B cell (primary cell): ENCODE measurements at regions not wholly inside any gene's neighbourhood (a gene's known extent, or its start where the extent isn't known, plus 50 kb on each side); places are given as distances from the start of the nearest gene placed in this dataset.

Source experiments
- ATAC-seq: fragments of 200-7000 bp; cut with Tn5 transposase; one replicate; pipeline ENCODE4 v1.10.0; 2021; ENCODE audit warnings: low read depth, mild to moderate bottlenecking, moderate number of reproducible peaks, moderate library complexity
- CTCF ChIA-PET: fragments of 350-600 bp; sonication (Branson Sonifier 250); formaldehyde crosslinking; loops from one replicate; lab custom pipeline; 2021; ENCODE audit warnings: antibody characterized with exemption, inconsistent platforms; lab: Charles Lee
- POLR2A ChIA-PET: fragments of 350-600 bp; sonication (Branson Sonifier 250); formaldehyde crosslinking; loops from one replicate; lab custom pipeline; 2021; ENCODE audit warnings: antibody characterized with exemption; lab: Charles Lee
- DNase-seq: peaks from one replicate; pipeline ENCODE4 v3.0.0; 2013
- H2AFZ ChIP-seq: 2 replicates; pipeline ENCODE4 v1.6.1; 2012; ENCODE audit warnings: mild to moderate bottlenecking, low read depth, low read length; ENCODE audit not compliant: insufficient read depth, poor library complexity, severe bottlenecking
- H3K27ac ChIP-seq, 2 donors: 1 replicate in 1 of 2; 2 replicates in 1 of 2; pipeline ENCODE4 v1.5.1; 2012 to 2013; ENCODE audit warnings: low read length in 2 of 2, mild to moderate bottlenecking in 2 of 2, moderate library complexity in 1 of 2
- H3K27me3 ChIP-seq, 4 experiments: fragments of 200-600 bp in 1 of 4; sonication (generic) in 1 of 4; replicated peaks in 1 of 4; 1 replicate in 2 of 4; 2 replicates in 2 of 4; pipeline versions ENCODE4 v1.6.1 to v1.7.0; 2013 to 2016; ENCODE audit warnings: low read length in 3 of 4, mild to moderate bottlenecking in 2 of 4, mixed read lengths in 1 of 4, moderate library complexity in 1 of 4; ENCODE audit not compliant: insufficient read depth in 4 of 4, control insufficient read depth in 3 of 4; ENCODE audit errors: control extremely low read depth in 1 of 4
- H3K36me3 ChIP-seq, 2 experiments: replicated peaks in 1 of 2; 1 replicate in 1 of 2; 2 replicates in 1 of 2; pipeline versions ENCODE4 v1.6.1 to v1.7.1; 2013; ENCODE audit warnings: low read length in 1 of 2; ENCODE audit not compliant: insufficient read depth in 2 of 2, control insufficient read depth in 1 of 2; ENCODE audit errors: control extremely low read depth in 1 of 2, extremely low read depth in 1 of 2
- H3K4me1 ChIP-seq, 2 donors: fragments of 200-600 bp in 1 of 2; sonication (generic) in 1 of 2; 1 replicate in 1 of 2; 2 replicates in 1 of 2; pipeline versions ENCODE4 v1.5.1 to v1.6.1; 2013 to 2017; ENCODE audit warnings: low read length in 2 of 2; ENCODE audit not compliant: control insufficient read depth in 2 of 2, insufficient read depth in 2 of 2
- H3K4me2 ChIP-seq: replicated peaks from 2 replicates; pipeline ENCODE3; 2012; ENCODE audit warnings: mild to moderate bottlenecking, low read depth, low read length; ENCODE audit not compliant: poor library complexity, severe bottlenecking
- H3K4me3 ChIP-seq, 5 experiments: fragments of 200-600 bp in 1 of 5; sonication (generic) in 1 of 5; 1 replicate in 3 of 5; 2 replicates in 2 of 5; pipeline versions ENCODE4 v1.5.1 to v1.7.0; 2011 to 2016; ENCODE audit warnings: low read length in 4 of 5, mild to moderate bottlenecking in 4 of 5, low read depth in 2 of 5, control low read depth in 1 of 5, moderate library complexity in 1 of 5; ENCODE audit not compliant: insufficient read depth in 1 of 5; ENCODE audit errors: control extremely low read depth in 1 of 5, extremely low read depth in 1 of 5
- H3K79me2 ChIP-seq: fragments of 200-600 bp; sonication (generic); one replicate; pipeline ENCODE4 v1.6.0; 2016; ENCODE audit warnings: low read length; ENCODE audit not compliant: control insufficient read depth, insufficient read depth
- H3K9ac ChIP-seq: fragments of 200-600 bp; sonication (generic); 2 replicates; pipeline ENCODE4 v1.6.1; 2017; ENCODE audit warnings: mild to moderate bottlenecking, low read length, moderate library complexity
- H3K9me3 ChIP-seq, 3 donors: one replicate each; pipeline versions ENCODE4 v1.6.1 to v1.7.1; 2013; ENCODE audit warnings: low read length in 2 of 3; ENCODE audit not compliant: control insufficient read depth in 2 of 3, insufficient read depth in 1 of 3; ENCODE audit errors: control extremely low read depth in 1 of 3
- H4K20me1 ChIP-seq: 2 replicates; pipeline ENCODE4 v1.6.0; 2012; ENCODE audit warnings: mild to moderate bottlenecking, low read length; ENCODE audit not compliant: insufficient read depth, control insufficient read depth, poor library complexity, severe bottlenecking
- H3K27ac Mint-ChIP-seq: one replicate; pipeline ENCODE4 v1.8.0; 2021; ENCODE audit warnings: mixed read lengths
- H3K27me3 Mint-ChIP-seq: one replicate; pipeline ENCODE4 v1.8.0; 2021; ENCODE audit warnings: mixed read lengths
- H3K4me1 Mint-ChIP-seq: one replicate; pipeline ENCODE4 v1.8.0; 2021; ENCODE audit warnings: mixed read lengths
- H3K4me3 Mint-ChIP-seq: one replicate; pipeline ENCODE4 v1.8.0; 2021; ENCODE audit warnings: mixed read lengths
- H3K9me3 Mint-ChIP-seq: one replicate; pipeline ENCODE4 v1.8.0; 2022; ENCODE audit warnings: mixed read lengths; ENCODE audit not compliant: insufficient read depth
- CTCF ChIP-seq: fragments of 200-600 bp; IDR thresholded peaks from one replicate; pipeline ENCODE4 v1.8.0; 2022; ENCODE audit warnings: antibody characterized with exemption, mild to moderate bottlenecking
- EZH2 ChIP-seq: IDR thresholded peaks from 2 replicates; pipeline ENCODE4 v1.6.1; 2012; ENCODE audit warnings: borderline replicate concordance, low read depth, mild to moderate bottlenecking, moderate library complexity, low read length; ENCODE audit not compliant: insufficient read depth, poor library complexity, severe bottlenecking
- WGBS: methylation state at CpG from one replicate; pipeline ENCODE4 v1.1.5; 2013; ENCODE audit warnings: missing lambda C conversion rate; ENCODE audit not compliant: insufficient coverage; 5-methylcytosine and 5-hydroxymethylcytosine counted together
- intact Hi-C: fragments of 100-400 bp; cut with micrococcal nuclease; formaldehyde crosslinking; loops from one replicate; pipeline ENCODE4 v1.10.0; 2022

- Histone ChIP-seq H3K9me3 (no peaks in the 10 kb centered on the region), H3K36me3 (no peaks in the 10 kb centered on the region), H3K79me2 (no peaks in the 10 kb centered on the region), H4K20me1 (no peaks in the 10 kb centered on the region), H3K4me1 (no peaks in the 10 kb centered on the region), H3K9ac (no peak overlapping the region), H3K27ac (no peak overlapping the region), H3K27me3 (no peaks in the 10 kb centered on the region), H3K4me2 (no peak overlapping the region), H2AFZ (no peak overlapping the region), H3K4me3 (no peak overlapping the region)
- peaks cover 2% of the 10 kb centered on the region for H3K9me3 Mint-ChIP-seq
- intact Hi-C loops = no loop called here
- CTCF ChIA-PET = interaction anchor here (0.5 to 0.8 kb wide), 2 partner anchors 899 to 1318 kb away, joined by 3 to 4 read pairs; no protein-coding TSS in a partner anchor
- no peak for DNase-seq
- H3K27ac Mint-ChIP-seq = no peak overlapping the region
- no peaks in the 10 kb centered on the region for H3K4me1 Mint-ChIP-seq
- POLR2A ChIA-PET = no interaction called here
- H3K4me3 Mint-ChIP-seq = no peak overlapping the region
- WGBS = no CpG with 5 or more reads among the region's 1 CpG
- no peaks in the 10 kb centered on the region for H3K27me3 Mint-ChIP-seq
- no peak for ATAC-seq
- TF ChIP-seq EZH2 = no peak
- TF ChIP-seq CTCF = no peak
Observed at GRCh38 chr11:36824349-36824748, 226.3 kb upstream of the RAG2 start.

DNA sequence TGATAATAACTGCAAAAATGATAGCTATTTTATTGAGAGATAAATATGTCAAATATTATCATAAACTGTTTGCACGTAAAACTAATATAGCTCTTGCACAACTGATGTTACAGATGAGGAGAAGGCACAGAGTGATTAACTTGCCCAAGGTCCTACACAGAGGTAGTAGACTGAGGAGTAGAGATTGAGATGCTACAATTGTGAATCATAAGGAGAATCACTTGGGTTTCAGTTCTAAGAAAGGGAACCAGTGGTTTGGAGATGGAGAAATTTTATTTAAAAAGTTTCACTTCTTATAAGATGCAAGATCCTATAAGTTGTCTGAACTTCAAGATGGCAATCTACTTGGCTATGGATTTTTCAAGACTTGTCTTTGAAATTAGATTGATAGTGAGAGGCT lies 224.8 kb upstream of the RAG2 start:
- H2AFZ ChIP-seq = no peak overlapping the region
- no peak overlapping the region for H3K4me3 Mint-ChIP-seq
- no peak overlapping the region for H3K27ac Mint-ChIP-seq
- no peaks in the 10 kb centered on the region for H3K36me3 ChIP-seq
- DNase-seq (no peak), ATAC-seq (no peak)
- H3K4me1 Mint-ChIP-seq = no peaks in the 10 kb centered on the region
- H3K79me2 ChIP-seq = no peaks in the 10 kb centered on the region
- no peaks in the 10 kb centered on the region for H3K27me3 Mint-ChIP-seq
- no peaks in the 10 kb centered on the region for H3K27me3 ChIP-seq
- H3K9me3 ChIP-seq = no peaks in the 10 kb centered on the region
- H3K4me3 ChIP-seq = no peak overlapping the region
- H3K4me2 ChIP-seq = no peak overlapping the region
- no peak overlapping the region for H3K9ac ChIP-seq
- no peaks in the 10 kb centered on the region for H3K9me3 Mint-ChIP-seq
- ChIA-PET POLR2A (no interaction called here), CTCF (no interaction called here)
- intact Hi-C loops = no loop called here
- no peaks in the 10 kb centered on the region for H4K20me1 ChIP-seq
- TF ChIP-seq EZH2 (no peak), CTCF (no peak)
- WGBS = no CpG with 5 or more reads among the region's 1 CpG
- H3K4me1 ChIP-seq = no peaks in the 10 kb centered on the region
- H3K27ac ChIP-seq = no peak overlapping the region
